Kidney (tissue), 13 donors: ENCODE measurements at regions not wholly inside any gene's neighbourhood (a gene's known extent, or its start where the extent isn't known, plus 50 kb on each side); places are given as distances from the start of the nearest gene placed in this dataset.

Source experiments
- DNase-seq, 5 donors: peaks; one replicate each; pipeline ENCODE4 v3.0.0-alpha.2; 2013 to 2020
- FAIRE-seq: peaks from 2 replicates; lab custom pipeline; 2012; peaks lifted over from hg19 to GRCh38; lab: Jason Lieb, UNC
- H3K27ac ChIP-seq, 2 donors: one replicate each; pipeline ENCODE4 v1.7.0; 2013; ENCODE audit warnings: low read depth in 2 of 2, low read length in 2 of 2, inconsistent platforms in 1 of 2
- H3K27me3 ChIP-seq: one replicate; pipeline ENCODE4 v1.7.1; 2013; ENCODE audit warnings: low read length, inconsistent platforms; ENCODE audit not compliant: control insufficient read depth, insufficient read depth
- H3K36me3 ChIP-seq, 3 donors: one replicate each; pipeline versions ENCODE4 v1.7.0 to v1.7.1; 2013; ENCODE audit warnings: low read length in 3 of 3, control low read depth in 1 of 3, inconsistent platforms in 1 of 3; ENCODE audit not compliant: insufficient read depth in 3 of 3, control insufficient read depth in 2 of 3
- H3K4me1 ChIP-seq, 3 donors: one replicate each; pipeline versions ENCODE4 v1.7.0 to v1.7.1; 2013; ENCODE audit warnings: low read length in 3 of 3, inconsistent platforms in 1 of 3, low read depth in 1 of 3; ENCODE audit not compliant: control insufficient read depth in 2 of 3, insufficient read depth in 2 of 3
- H3K4me3 ChIP-seq, 3 donors: one replicate each; pipeline versions ENCODE4 v1.7.0 to v1.8.1; 2013; ENCODE audit warnings: low read length in 3 of 3, control low read depth in 1 of 3, inconsistent platforms in 1 of 3
- H3K9ac ChIP-seq, 3 donors: one replicate each; pipeline versions ENCODE4 v1.7.0 to v1.7.1; 2013; ENCODE audit warnings: low read length in 3 of 3, control low read depth in 1 of 3, inconsistent platforms in 1 of 3
- H3K9me3 ChIP-seq, 3 donors: one replicate each; pipeline versions ENCODE4 v1.7.0 to v1.7.1; 2013; ENCODE audit warnings: low read length in 3 of 3, control low read depth in 1 of 3, inconsistent platforms in 1 of 3; ENCODE audit not compliant: control insufficient read depth in 2 of 3, insufficient read depth in 1 of 3
- intact Hi-C: fragments of 100-400 bp; cut with DNase I; formaldehyde crosslinking; loops from one replicate; pipeline ENCODE4 v1.11.1; 2022
- TF ChIP-seq, protein P1 (sequence below): IDR thresholded peaks from 3 replicates; pipeline ENCODE4 v1.5.1; 2012; ENCODE audit warnings: mild to moderate bottlenecking, moderate library complexity, borderline replicate concordance; ENCODE audit not compliant: insufficient read depth; ENCODE audit errors: extremely low read depth
- donor health status: control.
- donor health status: control.
- donor health status: control.
- donor health status: control.
- donor health status: control.
- donor health status: DM: yes; HTN: yes; CAD: no.
- donor health status: Normal renal cell carcinoma (clear cell type).

DNA sequence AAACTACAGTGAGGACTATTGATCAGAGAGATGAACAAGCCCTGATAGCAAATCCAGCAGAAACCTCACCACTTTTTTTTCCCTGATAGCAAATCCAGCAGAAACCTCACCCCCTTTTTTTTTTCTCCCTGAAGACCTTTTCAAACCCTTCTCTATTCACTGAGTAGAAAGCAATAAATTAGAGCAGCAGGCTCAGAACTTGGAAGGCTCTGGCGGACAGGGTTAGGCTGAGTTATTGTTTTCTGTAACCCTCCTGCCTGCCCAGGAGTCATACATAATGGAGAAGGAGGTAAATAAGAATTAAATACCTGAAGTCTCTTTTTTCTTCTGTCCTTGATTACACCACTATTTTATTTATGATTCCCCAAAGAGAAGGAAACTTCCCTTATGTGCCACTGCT is 136.3 kb upstream of the SNX2 start:
- DNase-seq (peak in 3 of 5 donors; percentile 52 to 65 (median 64)), FAIRE-seq (no peak)
- Histone ChIP-seq H3K4me1 (no peaks in the 10 kb centered on the region), H3K4me3 (no peak overlapping the region), H3K27me3 (no peaks in the 10 kb centered on the region), H3K27ac (no peak overlapping the region), H3K9me3 (peaks cover 0 to 4% (median 0%) of the 10 kb centered on the region in 3 donors), H3K36me3 (no peaks in the 10 kb centered on the region), H3K9ac (no peak overlapping the region)
- TF ChIP-seq, protein P1, sequence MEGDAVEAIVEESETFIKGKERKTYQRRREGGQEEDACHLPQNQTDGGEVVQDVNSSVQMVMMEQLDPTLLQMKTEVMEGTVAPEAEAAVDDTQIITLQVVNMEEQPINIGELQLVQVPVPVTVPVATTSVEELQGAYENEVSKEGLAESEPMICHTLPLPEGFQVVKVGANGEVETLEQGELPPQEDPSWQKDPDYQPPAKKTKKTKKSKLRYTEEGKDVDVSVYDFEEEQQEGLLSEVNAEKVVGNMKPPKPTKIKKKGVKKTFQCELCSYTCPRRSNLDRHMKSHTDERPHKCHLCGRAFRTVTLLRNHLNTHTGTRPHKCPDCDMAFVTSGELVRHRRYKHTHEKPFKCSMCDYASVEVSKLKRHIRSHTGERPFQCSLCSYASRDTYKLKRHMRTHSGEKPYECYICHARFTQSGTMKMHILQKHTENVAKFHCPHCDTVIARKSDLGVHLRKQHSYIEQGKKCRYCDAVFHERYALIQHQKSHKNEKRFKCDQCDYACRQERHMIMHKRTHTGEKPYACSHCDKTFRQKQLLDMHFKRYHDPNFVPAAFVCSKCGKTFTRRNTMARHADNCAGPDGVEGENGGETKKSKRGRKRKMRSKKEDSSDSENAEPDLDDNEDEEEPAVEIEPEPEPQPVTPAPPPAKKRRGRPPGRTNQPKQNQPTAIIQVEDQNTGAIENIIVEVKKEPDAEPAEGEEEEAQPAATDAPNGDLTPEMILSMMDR, result no peak
- intact Hi-C loops, result no loop called here

- DNase-seq (peak in 3 of 5 donors; percentile 10 to 34 (median 29)), FAIRE-seq (no peak)
- H3K27me3 ChIP-seq, result no peaks in the 10 kb centered on the region
- no peak overlapping the region for H3K4me3 ChIP-seq
- intact Hi-C loops, result no loop called here
- H3K27ac ChIP-seq, result no peak overlapping the region
- H3K9ac ChIP-seq, result no peak overlapping the region
- no peaks in the 10 kb centered on the region for H3K4me1 ChIP-seq
- TF ChIP-seq, protein P1, result no peak
- H3K36me3 ChIP-seq, result no peaks in the 10 kb centered on the region
- H3K9me3 ChIP-seq, result peaks cover 0 to 4% (median 0%) of the 10 kb centered on the region in 3 donors
Measured at GRCh38 chr5:122639033-122639432, 135.8 kb upstream of the SNX2 start.

DNA sequence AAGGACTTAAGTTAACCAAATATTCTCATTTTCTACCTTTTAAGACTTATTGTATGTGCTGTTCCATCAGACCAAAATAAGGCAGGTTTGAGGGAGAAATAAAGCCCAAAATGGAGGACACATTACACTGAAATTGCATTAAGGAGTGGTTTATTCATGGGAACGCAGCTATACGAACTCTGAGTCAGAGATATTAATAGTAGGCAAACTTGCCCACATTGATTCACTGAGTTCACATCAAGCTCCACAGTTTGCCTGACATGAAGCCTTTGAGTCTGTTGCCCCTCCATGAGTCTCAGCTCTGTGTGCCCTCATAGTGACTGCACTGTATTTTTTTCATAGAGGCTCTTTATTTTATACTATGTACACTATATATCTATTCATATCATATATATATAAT is 135.0 kb upstream of the SNX2 start:
- no peak for DNase-seq
- TF ChIP-seq, protein P1, result no peak
- no peak overlapping the region for H3K9ac ChIP-seq
- H3K4me1 ChIP-seq, result no peaks in the 10 kb centered on the region
- FAIRE-seq, result no peak
- H3K27me3 ChIP-seq, result no peaks in the 10 kb centered on the region
- no peak overlapping the region for H3K27ac ChIP-seq
- intact Hi-C loops, result no loop called here
- H3K9me3 ChIP-seq, result peaks cover 0 to 4% (median 0%) of the 10 kb centered on the region in 3 donors
- no peaks in the 10 kb centered on the region for H3K36me3 ChIP-seq
- no peak overlapping the region for H3K4me3 ChIP-seq

GRCh38 chr5:122649080-122649479 is 125.8 kb upstream of the SNX2 start:
- no peak overlapping the region for H3K27ac ChIP-seq
- H3K9me3 ChIP-seq, result no peaks in the 10 kb centered on the region
- intact Hi-C loops, result no loop called here
- H3K9ac ChIP-seq, result no peak overlapping the region
- H3K4me1 ChIP-seq, result no peaks in the 10 kb centered on the region
- DNase-seq, result no peak
- no peaks in the 10 kb centered on the region for H3K27me3 ChIP-seq
- TF ChIP-seq, protein P1, result no peak
- no peak overlapping the region for H3K4me3 ChIP-seq
- no peak for FAIRE-seq
- no peaks in the 10 kb centered on the region for H3K36me3 ChIP-seq
